Panc1 (cell line): ENCODE measurements at regions not wholly inside any gene's neighbourhood (a gene's known extent, or its start where the extent isn't known, plus 50 kb on each side); places are given as distances from the start of the nearest gene placed in this dataset.

ENCODE experiments used
- ATAC-seq: fragments of 200-7000 bp; cut with Tn5 transposase; 2 replicates; pipeline ENCODE4 v1.9.1; 2020; ENCODE audit warnings: mild to moderate bottlenecking, moderate library complexity
- BruUV-seq: library from RNA; stranded (reverse); fragments of 400-500 nt; replicated peaks from 2 replicates; lab custom pipeline; 2021; lab: Mats Ljungman, UMichigan
- CTCF ChIA-PET: fragments of 300-600 bp; sonication (Branson Sonifier 250); formaldehyde crosslinking; loops from one replicate; lab custom pipeline; 2022; ENCODE audit warnings: antibody characterized with exemption; lab: Charles Lee
- POLR2A ChIA-PET: fragments of 300-600 bp; sonication (Branson Sonifier 250); formaldehyde crosslinking; loops from one replicate; lab custom pipeline; 2022; ENCODE audit warnings: antibody characterized with exemption; lab: Charles Lee
- DNase-seq: peaks from one replicate; pipeline ENCODE4 v3.0.0-alpha.2; 2010; ENCODE audit warnings: low read depth, low spot score
- H3K27ac ChIP-seq: 2 replicates; pipeline ENCODE4 v1.5.1; 2011; ENCODE audit warnings: mild to moderate bottlenecking, low read length, inconsistent platforms
- H3K27me3 ChIP-seq: fragments of 200-500 bp; sonication (Bioruptor generic); 2 replicates; pipeline ENCODE4 v1.6.0; 2014; ENCODE audit warnings: low read length, inconsistent platforms; ENCODE audit not compliant: control insufficient read depth, insufficient read depth
- H3K36me3 ChIP-seq: fragments of 200-500 bp; sonication (Bioruptor generic); 2 replicates; pipeline ENCODE4 v1.5.1; 2014; ENCODE audit warnings: inconsistent platforms, mild to moderate bottlenecking, low read length, moderate library complexity; ENCODE audit not compliant: control insufficient read depth, insufficient read depth
- H3K4me1 ChIP-seq: 2 replicates; pipeline ENCODE4 v1.5.1; 2011; ENCODE audit warnings: inconsistent platforms, mild to moderate bottlenecking, low read length, moderate library complexity; ENCODE audit not compliant: control insufficient read depth, insufficient read depth
- H3K4me3 ChIP-seq, 2 experiments: 2 replicates each; pipeline ENCODE4 v1.5.1; 2011 to 2012; ENCODE audit warnings: low read depth in 2 of 2, low read length in 2 of 2, mild to moderate bottlenecking in 2 of 2, inconsistent platforms in 1 of 2, moderate library complexity in 1 of 2
- H3K9me3 ChIP-seq: fragments of 200-500 bp; sonication (Bioruptor generic); 2 replicates; pipeline ENCODE4 v1.5.1; 2014; ENCODE audit warnings: low read depth, mild to moderate bottlenecking, inconsistent platforms, low read length, moderate library complexity; ENCODE audit not compliant: control insufficient read depth, insufficient read depth
- CTCF ChIP-seq: fragments of 450-650 bp; IDR thresholded peaks from 2 replicates; pipeline ENCODE4 v1.5.1; 2017; ENCODE audit warnings: mild to moderate bottlenecking
- POLR2AphosphoS5 ChIP-seq: IDR thresholded peaks from 2 replicates; pipeline ENCODE4 v1.6.1; 2012; ENCODE audit warnings: mild to moderate bottlenecking, low read depth, low read length, moderate library complexity
- REST ChIP-seq, 2 experiments: IDR thresholded peaks; 2 replicates each; pipeline ENCODE4 v1.6.1; 2011 to 2012; ENCODE audit warnings: low read depth in 2 of 2, control low read depth in 1 of 2, low read length in 1 of 2, mild to moderate bottlenecking in 1 of 2, moderate library complexity in 1 of 2; ENCODE audit not compliant: insufficient read depth in 1 of 2
- SIN3A ChIP-seq: IDR thresholded peaks from 2 replicates; pipeline ENCODE4 v1.6.1; 2012; ENCODE audit warnings: low read depth, mild to moderate bottlenecking, low read length, moderate library complexity, borderline replicate concordance; ENCODE audit not compliant: insufficient read depth
- TCF7L2 ChIP-seq: IDR thresholded peaks from 2 replicates; pipeline ENCODE4 v1.6.1; 2011; ENCODE audit warnings: mild to moderate bottlenecking, low read depth, low read length, inconsistent platforms
- in situ Hi-C: cut with HindIII; loops from 2 replicates; pipeline ENCODE4 v1.10.0; 2016; ENCODE audit warnings: low sequenced_read_pairs, low pct_unique_long_range_greater_than_20kb
- intact Hi-C: fragments of 100-400 bp; cut with micrococcal nuclease; formaldehyde crosslinking; loops from one replicate; pipeline ENCODE4 v1.10.0; 2022; ENCODE audit not compliant: unreplicated experiment

DNA sequence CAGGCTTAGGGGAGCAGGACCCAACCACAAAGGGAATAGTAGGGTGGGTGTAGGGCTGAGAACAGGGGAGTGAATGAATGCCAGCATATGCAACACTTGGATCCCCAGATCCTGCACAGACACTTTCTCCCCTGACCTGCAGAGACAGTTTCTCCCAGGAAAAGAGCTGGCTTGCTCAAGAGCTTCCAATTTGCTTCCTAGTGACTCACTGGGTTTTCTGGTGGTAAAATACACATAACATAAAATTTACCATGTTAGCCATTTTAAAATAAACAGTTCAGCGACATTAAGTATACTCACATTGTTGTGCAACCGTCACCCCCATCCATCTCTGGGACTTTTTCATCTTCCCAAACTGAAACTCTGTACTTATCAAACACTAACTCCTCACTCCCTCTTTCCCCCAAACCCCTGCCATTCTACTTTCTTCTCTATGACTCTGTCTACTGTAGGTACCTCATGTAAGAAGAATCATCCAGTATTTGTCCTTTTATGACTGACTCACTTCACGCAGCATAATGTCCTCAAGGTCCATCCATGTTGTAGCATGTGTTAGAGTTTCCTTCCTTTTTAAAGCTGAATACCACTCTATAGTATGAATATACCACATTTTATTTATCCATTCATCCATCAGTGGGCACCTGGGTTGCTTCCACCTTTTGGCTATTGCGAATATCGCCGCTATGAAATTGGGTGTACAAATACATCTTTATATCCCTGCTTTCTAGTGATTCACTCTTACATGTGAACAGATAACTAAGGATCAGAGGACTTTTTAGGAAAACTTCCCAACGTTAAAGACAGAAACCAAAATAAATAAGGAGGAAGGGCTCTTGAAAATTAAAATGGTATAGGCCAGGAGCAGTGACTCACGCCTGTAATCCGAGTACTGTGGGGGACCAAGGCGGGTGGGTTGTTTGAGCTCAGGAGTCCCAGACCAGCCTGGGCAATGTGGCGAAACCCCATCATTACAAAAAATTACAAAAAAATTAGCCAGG lies 95.6 kb upstream of the TJP1 start:
- POLR2A ChIA-PET: no interaction called here
- intact Hi-C loops: no loop called here
- Histone ChIP-seq H3K4me1 (0 out of 2 replicates have a peak, but pooled peaks cover 2% of the 10 kb centered on the region), H3K27me3 (0 out of 2 replicates have a peak, but pooled peaks cover 2% of the 10 kb centered on the region), H3K4me3 (no peak overlapping the region), H3K27ac (no peak overlapping the region), H3K36me3 (no peaks in the 10 kb centered on the region), H3K9me3 (no peaks in the 10 kb centered on the region)
- TF ChIP-seq CTCF (no peak), REST (IDR thresholded peaks at IDR 0.05; ENCODE audit: insufficient read depth in 1 of 2, low read depth in 2 of 2, low read length in 1 of 2) (no peak), POLR2AphosphoS5 (no peak), TCF7L2 (no peak), SIN3A (no peak)
- in situ Hi-C loops: no loop called here
- ATAC-seq (no peak), DNase-seq (no peak)
- no TSS peak for BruUV-seq
- CTCF ChIA-PET: interaction anchor here (0.6 kb wide), 1 partner anchor 184 kb away, joined by 3 read pairs; no protein-coding TSS in a partner anchor

DNA sequence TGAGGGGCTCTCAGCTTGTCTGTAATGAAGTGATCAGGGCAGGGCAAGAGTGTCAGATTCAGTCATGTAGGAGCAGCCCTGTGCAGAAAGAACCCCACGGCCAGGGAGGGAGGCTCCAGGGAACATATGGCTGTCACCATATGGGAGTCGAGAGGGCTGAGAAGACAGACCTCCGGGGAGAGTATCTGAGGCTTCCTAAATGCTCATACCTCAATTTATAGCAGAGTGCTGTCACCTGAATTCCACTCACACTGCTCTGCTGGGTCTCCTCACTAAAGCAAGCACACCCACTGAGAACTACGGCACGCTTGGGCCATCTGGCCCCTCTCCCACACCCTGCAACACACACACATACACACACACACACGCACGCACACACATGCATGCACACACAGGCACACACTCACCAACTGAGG lies 92.3 kb upstream of the TJP1 start:
- no peaks in the 10 kb centered on the region for H3K36me3 ChIP-seq
- H3K27me3 ChIP-seq: 0 out of 2 replicates have a peak, but pooled peaks cover 2% of the 10 kb centered on the region
- BruUV-seq: no TSS peak
- no peak for DNase-seq
- ATAC-seq: no peak
- no peak for TF ChIP-seq POLR2AphosphoS5
- POLR2A ChIA-PET: no interaction called here
- H3K9me3 ChIP-seq: no peaks in the 10 kb centered on the region
- in situ Hi-C loops (no loop called here), intact Hi-C loops (no loop called here)
- no peak overlapping the region for H3K4me3 ChIP-seq
- CTCF ChIA-PET: no interaction called here
- no peak overlapping the region for H3K27ac ChIP-seq
- no peaks in the 10 kb centered on the region for H3K4me1 ChIP-seq
